B cell (primary cell): ENCODE measurements at regions not wholly inside any gene's neighbourhood (a gene's known extent, or its start where the extent isn't known, plus 50 kb on each side); places are given as distances from the start of the nearest gene placed in this dataset.

Experiments
- ATAC-seq: fragments of 200-7000 bp; cut with Tn5 transposase; one replicate; pipeline ENCODE4 v1.10.0; 2021; ENCODE audit warnings: low read depth, mild to moderate bottlenecking, moderate number of reproducible peaks, moderate library complexity
- CTCF ChIA-PET: fragments of 350-600 bp; sonication (Branson Sonifier 250); formaldehyde crosslinking; loops from one replicate; lab custom pipeline; 2021; ENCODE audit warnings: antibody characterized with exemption, inconsistent platforms; lab: Charles Lee
- POLR2A ChIA-PET: fragments of 350-600 bp; sonication (Branson Sonifier 250); formaldehyde crosslinking; loops from one replicate; lab custom pipeline; 2021; ENCODE audit warnings: antibody characterized with exemption; lab: Charles Lee
- DNase-seq: peaks from one replicate; pipeline ENCODE4 v3.0.0; 2013
- H2AFZ ChIP-seq: 2 replicates; pipeline ENCODE4 v1.6.1; 2012; ENCODE audit warnings: mild to moderate bottlenecking, low read depth, low read length; ENCODE audit not compliant: insufficient read depth, poor library complexity, severe bottlenecking
- H3K27ac ChIP-seq, 2 donors: 1 replicate in 1 of 2; 2 replicates in 1 of 2; pipeline ENCODE4 v1.5.1; 2012 to 2013; ENCODE audit warnings: low read length in 2 of 2, mild to moderate bottlenecking in 2 of 2, moderate library complexity in 1 of 2
- H3K27me3 ChIP-seq, 4 experiments: fragments of 200-600 bp in 1 of 4; sonication (generic) in 1 of 4; replicated peaks in 1 of 4; 1 replicate in 2 of 4; 2 replicates in 2 of 4; pipeline versions ENCODE4 v1.6.1 to v1.7.0; 2013 to 2016; ENCODE audit warnings: low read length in 3 of 4, mild to moderate bottlenecking in 2 of 4, mixed read lengths in 1 of 4, moderate library complexity in 1 of 4; ENCODE audit not compliant: insufficient read depth in 4 of 4, control insufficient read depth in 3 of 4; ENCODE audit errors: control extremely low read depth in 1 of 4
- H3K36me3 ChIP-seq, 2 experiments: replicated peaks in 1 of 2; 1 replicate in 1 of 2; 2 replicates in 1 of 2; pipeline versions ENCODE4 v1.6.1 to v1.7.1; 2013; ENCODE audit warnings: low read length in 1 of 2; ENCODE audit not compliant: insufficient read depth in 2 of 2, control insufficient read depth in 1 of 2; ENCODE audit errors: control extremely low read depth in 1 of 2, extremely low read depth in 1 of 2
- H3K4me1 ChIP-seq, 2 donors: fragments of 200-600 bp in 1 of 2; sonication (generic) in 1 of 2; 1 replicate in 1 of 2; 2 replicates in 1 of 2; pipeline versions ENCODE4 v1.5.1 to v1.6.1; 2013 to 2017; ENCODE audit warnings: low read length in 2 of 2; ENCODE audit not compliant: control insufficient read depth in 2 of 2, insufficient read depth in 2 of 2
- H3K4me2 ChIP-seq: replicated peaks from 2 replicates; pipeline ENCODE3; 2012; ENCODE audit warnings: mild to moderate bottlenecking, low read depth, low read length; ENCODE audit not compliant: poor library complexity, severe bottlenecking
- H3K4me3 ChIP-seq, 5 experiments: fragments of 200-600 bp in 1 of 5; sonication (generic) in 1 of 5; 1 replicate in 3 of 5; 2 replicates in 2 of 5; pipeline versions ENCODE4 v1.5.1 to v1.7.0; 2011 to 2016; ENCODE audit warnings: low read length in 4 of 5, mild to moderate bottlenecking in 4 of 5, low read depth in 2 of 5, control low read depth in 1 of 5, moderate library complexity in 1 of 5; ENCODE audit not compliant: insufficient read depth in 1 of 5; ENCODE audit errors: control extremely low read depth in 1 of 5, extremely low read depth in 1 of 5
- H3K79me2 ChIP-seq: fragments of 200-600 bp; sonication (generic); one replicate; pipeline ENCODE4 v1.6.0; 2016; ENCODE audit warnings: low read length; ENCODE audit not compliant: control insufficient read depth, insufficient read depth
- H3K9ac ChIP-seq: fragments of 200-600 bp; sonication (generic); 2 replicates; pipeline ENCODE4 v1.6.1; 2017; ENCODE audit warnings: mild to moderate bottlenecking, low read length, moderate library complexity
- H3K9me3 ChIP-seq, 3 donors: one replicate each; pipeline versions ENCODE4 v1.6.1 to v1.7.1; 2013; ENCODE audit warnings: low read length in 2 of 3; ENCODE audit not compliant: control insufficient read depth in 2 of 3, insufficient read depth in 1 of 3; ENCODE audit errors: control extremely low read depth in 1 of 3
- H4K20me1 ChIP-seq: 2 replicates; pipeline ENCODE4 v1.6.0; 2012; ENCODE audit warnings: mild to moderate bottlenecking, low read length; ENCODE audit not compliant: insufficient read depth, control insufficient read depth, poor library complexity, severe bottlenecking
- H3K27ac Mint-ChIP-seq: one replicate; pipeline ENCODE4 v1.8.0; 2021; ENCODE audit warnings: mixed read lengths
- H3K27me3 Mint-ChIP-seq: one replicate; pipeline ENCODE4 v1.8.0; 2021; ENCODE audit warnings: mixed read lengths
- H3K4me1 Mint-ChIP-seq: one replicate; pipeline ENCODE4 v1.8.0; 2021; ENCODE audit warnings: mixed read lengths
- H3K4me3 Mint-ChIP-seq: one replicate; pipeline ENCODE4 v1.8.0; 2021; ENCODE audit warnings: mixed read lengths
- H3K9me3 Mint-ChIP-seq: one replicate; pipeline ENCODE4 v1.8.0; 2022; ENCODE audit warnings: mixed read lengths; ENCODE audit not compliant: insufficient read depth
- EZH2 ChIP-seq: IDR thresholded peaks from 2 replicates; pipeline ENCODE4 v1.6.1; 2012; ENCODE audit warnings: borderline replicate concordance, low read depth, mild to moderate bottlenecking, moderate library complexity, low read length; ENCODE audit not compliant: insufficient read depth, poor library complexity, severe bottlenecking
- WGBS: methylation state at CpG from one replicate; pipeline ENCODE4 v1.1.5; 2013; ENCODE audit warnings: missing lambda C conversion rate; ENCODE audit not compliant: insufficient coverage; 5-methylcytosine and 5-hydroxymethylcytosine counted together
- intact Hi-C: fragments of 100-400 bp; cut with micrococcal nuclease; formaldehyde crosslinking; loops from one replicate; pipeline ENCODE4 v1.10.0; 2022
- TF ChIP-seq, protein P1 (sequence below): fragments of 200-600 bp; IDR thresholded peaks from one replicate; pipeline ENCODE4 v1.8.0; 2022; ENCODE audit warnings: antibody characterized with exemption, mild to moderate bottlenecking

DNA sequence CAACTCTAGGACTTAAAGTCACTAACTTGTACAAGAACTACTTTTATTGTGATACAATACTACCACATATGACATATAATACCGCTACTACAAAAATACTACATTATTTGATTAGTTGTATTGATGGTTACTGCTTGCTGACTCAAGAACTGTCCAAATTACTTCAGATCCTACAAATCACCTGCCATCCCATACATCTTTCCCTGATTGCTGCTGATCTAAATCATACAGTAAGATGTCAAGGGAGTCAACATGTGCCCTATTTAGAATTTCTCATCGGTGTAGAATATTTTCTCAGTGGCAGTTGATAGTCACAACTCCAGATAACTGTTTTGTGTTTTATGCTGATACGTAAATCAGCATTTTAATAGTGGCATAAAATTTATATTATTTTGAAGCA lies 161.0 kb upstream of the DSEL start:
- H3K27ac ChIP-seq: no peak overlapping the region
- H3K9ac ChIP-seq: no peak overlapping the region
- Mint-ChIP-seq H3K27ac (no peak overlapping the region), H3K27me3 (no peaks in the 10 kb centered on the region), H3K9me3 (no peaks in the 10 kb centered on the region), H3K4me3 (no peak overlapping the region), H3K4me1 (no peaks in the 10 kb centered on the region)
- TF ChIP-seq, protein P1, sequence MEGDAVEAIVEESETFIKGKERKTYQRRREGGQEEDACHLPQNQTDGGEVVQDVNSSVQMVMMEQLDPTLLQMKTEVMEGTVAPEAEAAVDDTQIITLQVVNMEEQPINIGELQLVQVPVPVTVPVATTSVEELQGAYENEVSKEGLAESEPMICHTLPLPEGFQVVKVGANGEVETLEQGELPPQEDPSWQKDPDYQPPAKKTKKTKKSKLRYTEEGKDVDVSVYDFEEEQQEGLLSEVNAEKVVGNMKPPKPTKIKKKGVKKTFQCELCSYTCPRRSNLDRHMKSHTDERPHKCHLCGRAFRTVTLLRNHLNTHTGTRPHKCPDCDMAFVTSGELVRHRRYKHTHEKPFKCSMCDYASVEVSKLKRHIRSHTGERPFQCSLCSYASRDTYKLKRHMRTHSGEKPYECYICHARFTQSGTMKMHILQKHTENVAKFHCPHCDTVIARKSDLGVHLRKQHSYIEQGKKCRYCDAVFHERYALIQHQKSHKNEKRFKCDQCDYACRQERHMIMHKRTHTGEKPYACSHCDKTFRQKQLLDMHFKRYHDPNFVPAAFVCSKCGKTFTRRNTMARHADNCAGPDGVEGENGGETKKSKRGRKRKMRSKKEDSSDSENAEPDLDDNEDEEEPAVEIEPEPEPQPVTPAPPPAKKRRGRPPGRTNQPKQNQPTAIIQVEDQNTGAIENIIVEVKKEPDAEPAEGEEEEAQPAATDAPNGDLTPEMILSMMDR: no peak
- no peak for TF ChIP-seq EZH2
- H3K4me3 ChIP-seq: no peak overlapping the region
- intact Hi-C loops: no loop called here
- DNase-seq: no peak
- H4K20me1 ChIP-seq: no peaks in the 10 kb centered on the region
- ChIA-PET POLR2A (no interaction called here), CTCF (no interaction called here)
- H3K27me3 ChIP-seq: no peaks in the 10 kb centered on the region
- H3K9me3 ChIP-seq: no peaks in the 10 kb centered on the region
- no peaks in the 10 kb centered on the region for H3K79me2 ChIP-seq
- no peak overlapping the region for H2AFZ ChIP-seq
- H3K4me2 ChIP-seq: no peak overlapping the region
- H3K4me1 ChIP-seq: no peaks in the 10 kb centered on the region
- no peaks in the 10 kb centered on the region for H3K36me3 ChIP-seq
- no peak for ATAC-seq
- WGBS: no CpG with 5 or more reads among the region's 3 CpGs

DNA sequence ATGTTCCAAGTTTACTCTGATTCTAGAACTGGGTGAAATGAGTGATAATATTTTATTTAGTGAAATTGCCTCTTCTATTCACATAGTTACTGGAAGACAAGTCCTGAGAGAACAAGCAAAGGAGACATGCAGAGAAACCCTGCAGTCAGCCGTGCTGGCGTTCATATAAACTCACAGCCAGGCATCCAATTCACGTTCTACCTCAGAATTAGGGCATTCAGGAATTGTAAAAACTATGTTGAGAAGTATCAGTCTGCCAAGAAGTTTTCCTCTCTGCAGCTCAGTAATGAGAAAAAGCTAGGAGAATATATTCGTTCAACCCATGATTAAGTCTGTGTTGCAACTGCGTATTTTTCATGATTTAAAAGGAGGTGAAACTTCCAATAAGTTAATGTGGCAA lies 156.2 kb upstream of the DSEL start:
- no peaks in the 10 kb centered on the region for H4K20me1 ChIP-seq

More for the DNA sequence above, 156.2 kb upstream of the DSEL start:
- Mint-ChIP-seq H3K27me3 (no peaks in the 10 kb centered on the region), H3K9me3 (no peaks in the 10 kb centered on the region), H3K27ac (no peak overlapping the region), H3K4me1 (no peaks in the 10 kb centered on the region), H3K4me3 (no peak overlapping the region)
- no peak overlapping the region for H3K9ac ChIP-seq
- no CpG with 5 or more reads among the region's 5 CpGs for WGBS
- CTCF ChIA-PET: no interaction called here
- no peaks in the 10 kb centered on the region for H3K36me3 ChIP-seq
- H3K27me3 ChIP-seq: no peaks in the 10 kb centered on the region
- H3K9me3 ChIP-seq: no peaks in the 10 kb centered on the region
- no peak overlapping the region for H3K27ac ChIP-seq
- no peak for ATAC-seq
- intact Hi-C loops: no loop called here
- H3K4me3 ChIP-seq: no peak overlapping the region
- no peaks in the 10 kb centered on the region for H3K4me1 ChIP-seq
- POLR2A ChIA-PET: no interaction called here
- DNase-seq: no peak
- no peak for TF ChIP-seq EZH2
- TF ChIP-seq, protein P1: no peak
- H3K79me2 ChIP-seq: no peaks in the 10 kb centered on the region
- H3K4me2 ChIP-seq: no peak overlapping the region
- H2AFZ ChIP-seq: no peak overlapping the region
